ENCODE measurements at regions not wholly inside any gene's neighbourhood (a gene's known extent, or its start where the extent isn't known, plus 50 kb on each side); places are given as distances from the start of the nearest gene placed in this dataset.

DNA sequence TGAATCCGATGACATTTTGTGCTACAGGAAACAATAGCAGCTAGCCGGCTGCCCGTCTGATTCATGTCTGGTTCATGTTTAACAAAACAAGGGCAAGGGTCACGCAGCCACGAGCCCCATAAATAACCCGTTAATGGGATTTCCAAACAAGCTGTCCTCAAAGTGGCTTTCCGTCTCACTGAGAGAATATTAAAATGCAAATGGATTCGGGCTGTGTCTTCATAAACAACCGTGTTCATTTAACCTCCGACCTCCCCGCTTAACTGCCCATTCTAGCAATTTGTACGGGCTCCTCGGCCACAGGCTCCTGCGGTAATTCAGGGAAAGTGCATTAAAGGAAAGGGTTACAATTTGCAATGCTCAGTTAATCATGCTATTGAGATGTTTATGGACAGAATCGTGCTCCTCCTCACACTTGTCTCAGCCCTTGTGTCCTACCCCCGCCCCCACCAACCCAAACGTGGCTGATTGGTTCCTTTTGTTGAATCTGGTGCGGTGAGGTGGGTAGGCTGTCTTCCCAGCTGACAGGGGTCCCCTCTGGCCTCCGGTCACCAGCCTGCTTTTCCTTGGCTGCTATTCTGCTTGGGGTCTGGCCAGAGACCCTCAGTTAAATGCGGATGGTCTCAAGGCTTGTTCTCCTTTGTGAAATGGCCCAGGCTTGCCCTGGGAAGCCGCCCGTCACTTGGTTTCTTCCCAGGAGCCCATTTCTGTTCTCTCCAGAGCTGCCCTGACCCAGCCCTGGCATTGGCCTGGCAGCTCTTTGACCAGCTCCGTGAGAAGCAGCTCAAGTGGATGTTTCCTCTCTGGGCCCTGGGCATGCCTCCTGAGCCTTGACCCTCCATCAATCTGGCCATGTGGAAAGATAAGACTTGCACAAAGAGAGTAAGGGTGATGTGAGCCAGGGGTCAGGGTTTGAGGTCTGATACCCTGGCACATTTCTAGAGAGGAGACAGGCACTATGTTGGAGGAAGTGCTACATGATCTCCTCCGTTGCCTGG, 200.7 kb upstream of the POU3F1 start:
- TF ChIP-seq, protein P1, sequence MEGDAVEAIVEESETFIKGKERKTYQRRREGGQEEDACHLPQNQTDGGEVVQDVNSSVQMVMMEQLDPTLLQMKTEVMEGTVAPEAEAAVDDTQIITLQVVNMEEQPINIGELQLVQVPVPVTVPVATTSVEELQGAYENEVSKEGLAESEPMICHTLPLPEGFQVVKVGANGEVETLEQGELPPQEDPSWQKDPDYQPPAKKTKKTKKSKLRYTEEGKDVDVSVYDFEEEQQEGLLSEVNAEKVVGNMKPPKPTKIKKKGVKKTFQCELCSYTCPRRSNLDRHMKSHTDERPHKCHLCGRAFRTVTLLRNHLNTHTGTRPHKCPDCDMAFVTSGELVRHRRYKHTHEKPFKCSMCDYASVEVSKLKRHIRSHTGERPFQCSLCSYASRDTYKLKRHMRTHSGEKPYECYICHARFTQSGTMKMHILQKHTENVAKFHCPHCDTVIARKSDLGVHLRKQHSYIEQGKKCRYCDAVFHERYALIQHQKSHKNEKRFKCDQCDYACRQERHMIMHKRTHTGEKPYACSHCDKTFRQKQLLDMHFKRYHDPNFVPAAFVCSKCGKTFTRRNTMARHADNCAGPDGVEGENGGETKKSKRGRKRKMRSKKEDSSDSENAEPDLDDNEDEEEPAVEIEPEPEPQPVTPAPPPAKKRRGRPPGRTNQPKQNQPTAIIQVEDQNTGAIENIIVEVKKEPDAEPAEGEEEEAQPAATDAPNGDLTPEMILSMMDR (IDR thresholded peaks at IDR 0.05 in 8 of 11, conservative IDR thresholded peaks at IDR 0.05 in 3 of 11), result no peak
- TF ChIP-seq POLR2A (IDR thresholded peaks at IDR 0.05), result no peak

Measured in spleen (tissue), 7 donors.